Prostate gland (tissue), 2 donors: ENCODE measurements at regions not wholly inside any gene's neighbourhood (a gene's known extent, or its start where the extent isn't known, plus 50 kb on each side); places are given as distances from the start of the nearest gene placed in this dataset.

Experiments used
- DNase-seq: peaks from one replicate; pipeline ENCODE4 v3.0.0-alpha.2; 2019; ENCODE audit warnings: low spot score
- H3K27ac ChIP-seq, 2 donors: fragments of 200-600 bp; sonication (generic); 2 replicates each; pipeline ENCODE4 v1.5.1; 2017 to 2019
- H3K27me3 ChIP-seq: fragments of 200-600 bp; sonication (generic); replicated peaks from 2 replicates; pipeline ENCODE4 v1.5.1; 2019; ENCODE audit not compliant: insufficient read depth
- H3K36me3 ChIP-seq, 2 donors: fragments of 200-600 bp; sonication (generic); 1 replicate in 1 of 2; 2 replicates in 1 of 2; pipeline versions ENCODE4 v1.5.1 to v1.8.1; 2017 to 2019
- H3K4me1 ChIP-seq: fragments of 200-600 bp; sonication (generic); replicated peaks from 2 replicates; pipeline ENCODE4 v1.5.1; 2019
- H3K4me3 ChIP-seq, 2 donors: fragments of 200-600 bp; sonication (generic); 2 replicates each; pipeline ENCODE4 v1.5.1; 2017 to 2019
- H3K9me3 ChIP-seq: fragments of 200-600 bp; sonication (generic); 2 replicates; pipeline ENCODE4 v1.5.1; 2017
- POLR2A ChIP-seq: fragments of 450-650 bp; IDR thresholded peaks from one replicate; pipeline ENCODE4 v1.6.1; 2016; ENCODE audit warnings: antibody characterized with exemption, mild to moderate bottlenecking
- POLR2AphosphoS5 ChIP-seq: sonication (generic); formaldehyde crosslinking; IDR thresholded peaks from one replicate; pipeline ENCODE4 v1.6.1; 2017; ENCODE audit warnings: antibody characterized with exemption
- WGBS: methylation state at CpG from one replicate; pipeline ENCODE4 v1.1.5; 2018; 5-methylcytosine and 5-hydroxymethylcytosine counted together
- intact Hi-C: fragments of 100-400 bp; cut with DNase I; formaldehyde crosslinking; loops from one replicate; pipeline ENCODE4 v1.14.2; 2022
- TF ChIP-seq, protein P1 (sequence below), 4 experiments: fragments of 200-600 bp in 2 of 4; fragments of 450-650 bp in 2 of 4; sonication (generic) in 2 of 4; IDR thresholded peaks; 1 replicate in 3 of 4; 2 replicates in 1 of 4; pipeline ENCODE4 v1.5.1; 2016 to 2019; ENCODE audit warnings: antibody characterized with exemption in 4 of 4, mild to moderate bottlenecking in 2 of 4, moderate library complexity in 2 of 4

DNA sequence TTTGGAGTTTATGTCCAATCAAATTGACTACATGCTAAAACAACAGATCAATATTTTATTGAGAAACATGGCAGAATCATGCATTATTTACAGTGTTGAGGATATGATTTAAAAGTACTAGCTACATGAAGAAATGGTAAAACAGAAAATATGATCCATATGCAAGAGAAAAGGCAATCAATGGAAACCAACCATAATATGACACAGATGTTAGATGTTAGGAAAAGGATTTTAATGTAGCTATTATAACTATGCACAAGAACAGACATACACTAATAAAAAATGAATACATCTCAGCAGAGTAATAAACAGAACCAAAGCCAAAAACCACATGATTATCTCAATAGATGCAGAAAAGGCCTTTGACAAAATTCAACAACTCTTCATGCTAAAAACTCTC is 166.2 kb upstream of the CACNA2D1 start:
- Histone ChIP-seq H3K27me3 (no peaks in the 10 kb centered on the region), H3K4me1 (no peaks in the 10 kb centered on the region), H3K4me3 (no peak overlapping the region), H3K9me3 (no peaks in the 10 kb centered on the region), H3K36me3 (no peaks in the 10 kb centered on the region), H3K27ac (no peak overlapping the region)
- DNase-seq = no peak
- intact Hi-C loops = no loop called here
- TF ChIP-seq POLR2AphosphoS5 (no peak), POLR2A (no peak)
- TF ChIP-seq, protein P1, sequence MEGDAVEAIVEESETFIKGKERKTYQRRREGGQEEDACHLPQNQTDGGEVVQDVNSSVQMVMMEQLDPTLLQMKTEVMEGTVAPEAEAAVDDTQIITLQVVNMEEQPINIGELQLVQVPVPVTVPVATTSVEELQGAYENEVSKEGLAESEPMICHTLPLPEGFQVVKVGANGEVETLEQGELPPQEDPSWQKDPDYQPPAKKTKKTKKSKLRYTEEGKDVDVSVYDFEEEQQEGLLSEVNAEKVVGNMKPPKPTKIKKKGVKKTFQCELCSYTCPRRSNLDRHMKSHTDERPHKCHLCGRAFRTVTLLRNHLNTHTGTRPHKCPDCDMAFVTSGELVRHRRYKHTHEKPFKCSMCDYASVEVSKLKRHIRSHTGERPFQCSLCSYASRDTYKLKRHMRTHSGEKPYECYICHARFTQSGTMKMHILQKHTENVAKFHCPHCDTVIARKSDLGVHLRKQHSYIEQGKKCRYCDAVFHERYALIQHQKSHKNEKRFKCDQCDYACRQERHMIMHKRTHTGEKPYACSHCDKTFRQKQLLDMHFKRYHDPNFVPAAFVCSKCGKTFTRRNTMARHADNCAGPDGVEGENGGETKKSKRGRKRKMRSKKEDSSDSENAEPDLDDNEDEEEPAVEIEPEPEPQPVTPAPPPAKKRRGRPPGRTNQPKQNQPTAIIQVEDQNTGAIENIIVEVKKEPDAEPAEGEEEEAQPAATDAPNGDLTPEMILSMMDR (IDR thresholded peaks at IDR 0.05) = no peak

DNA sequence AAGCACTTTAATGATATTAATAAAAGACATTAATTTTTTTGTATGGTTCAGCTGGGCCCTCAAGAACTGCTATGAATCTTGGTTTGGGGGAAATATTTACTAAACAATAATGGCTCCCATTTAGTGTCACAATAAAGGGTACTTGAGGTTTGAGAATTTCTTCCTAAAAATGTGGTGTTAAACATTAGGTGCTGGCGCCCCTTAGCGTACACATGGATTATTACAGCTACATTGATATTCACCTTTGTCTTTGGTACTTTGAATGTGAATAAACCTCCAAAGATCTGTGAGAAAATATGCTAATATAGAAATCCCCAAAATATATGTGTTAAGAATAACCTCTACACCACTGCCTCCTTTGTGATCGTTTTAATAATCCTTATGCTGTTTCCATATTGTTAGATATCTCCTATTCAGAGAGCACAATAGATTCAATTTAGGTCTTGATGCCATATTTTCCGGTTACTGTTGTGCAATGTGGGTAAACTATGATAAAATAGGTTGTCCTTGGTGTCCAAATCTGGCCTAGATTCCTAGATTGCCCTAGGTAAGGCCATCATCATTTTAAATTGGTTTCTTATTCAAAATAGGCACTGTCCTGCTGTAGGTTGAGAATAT is 161.8 kb upstream of the CACNA2D1 start:
- no peak overlapping the region for H3K27ac ChIP-seq
- 30% methylated on average over 4 of the region's 4 CpGs for WGBS

DNA sequence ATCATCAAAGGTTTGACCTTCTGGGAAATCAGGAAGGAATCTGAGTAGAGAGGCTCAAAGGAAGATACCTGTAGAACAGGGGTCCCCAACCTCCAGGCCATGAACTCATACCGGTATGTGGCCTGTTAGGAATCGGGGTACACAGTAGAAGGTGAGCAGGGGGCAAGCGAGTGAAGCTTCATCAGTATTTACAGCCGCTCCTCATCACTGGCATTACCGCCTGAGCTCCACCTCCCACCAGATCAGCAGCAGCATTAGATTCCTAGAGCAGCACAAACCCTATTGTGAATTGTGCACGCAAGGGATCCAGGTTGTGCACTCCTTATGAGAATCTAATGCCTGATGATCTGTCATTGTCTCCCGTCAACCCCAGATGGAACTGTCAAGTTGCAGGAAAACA is 158.5 kb upstream of the CACNA2D1 start:
- DNase-seq = no peak
- Histone ChIP-seq H3K9me3 (no peaks in the 10 kb centered on the region), H3K27me3 (no peaks in the 10 kb centered on the region), H3K4me3 (no peak overlapping the region), H3K27ac (no peak overlapping the region), H3K36me3 (no peaks in the 10 kb centered on the region), H3K4me1 (no peaks in the 10 kb centered on the region)
- TF ChIP-seq POLR2A (no peak), POLR2AphosphoS5 (no peak)
- TF ChIP-seq, protein P1 (IDR thresholded peaks at IDR 0.05) = no peak
- WGBS = 94% methylated on average over 7 of the region's 7 CpGs
- intact Hi-C loops = no loop called here

More for the DNA sequence above, 161.8 kb upstream of the CACNA2D1 start:
- Histone ChIP-seq H3K27me3 (no peaks in the 10 kb centered on the region), H3K4me3 (no peak overlapping the region), H3K4me1 (no peaks in the 10 kb centered on the region), H3K9me3 (no peaks in the 10 kb centered on the region), H3K36me3 (no peaks in the 10 kb centered on the region)
- TF ChIP-seq, protein P1 (IDR thresholded peaks at IDR 0.05) = peak; percentile 34 to 61 (median 46)
- no peak for TF ChIP-seq POLR2AphosphoS5
- TF ChIP-seq POLR2A = no peak
- no peak for DNase-seq
- intact Hi-C loops = no loop called here

DNA sequence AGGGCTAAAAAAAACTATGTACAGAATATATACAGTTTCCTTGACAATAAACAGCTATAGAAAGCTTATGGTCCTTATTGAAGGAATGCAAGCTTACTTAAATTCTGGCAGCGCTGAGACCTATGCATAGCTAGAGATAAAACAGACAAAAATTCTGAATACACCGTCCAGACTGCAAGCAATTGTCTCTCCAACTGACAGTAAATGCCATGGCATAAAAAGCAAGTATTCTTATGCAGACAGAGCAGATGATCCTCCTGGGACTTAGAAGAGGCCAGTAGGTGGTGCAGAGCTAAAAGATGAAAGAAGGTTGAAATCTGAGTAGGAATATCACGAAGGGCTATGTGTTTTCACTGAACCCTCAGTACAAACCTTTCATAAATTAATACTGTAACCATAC is 157.0 kb upstream of the CACNA2D1 start:
- intact Hi-C loops = no loop called here

GRCh38 chr7:82599895-82600294 is 156.3 kb upstream of the CACNA2D1 start:
- intact Hi-C loops = no loop called here
- TF ChIP-seq POLR2A = no peak

More for the DNA sequence above, 157.0 kb upstream of the CACNA2D1 start:
- no peaks in the 10 kb centered on the region for H3K9me3 ChIP-seq
- no peaks in the 10 kb centered on the region for H3K36me3 ChIP-seq
- no peak for TF ChIP-seq POLR2AphosphoS5
- TF ChIP-seq, protein P1 (IDR thresholded peaks at IDR 0.05) = no peak
- TF ChIP-seq POLR2A = no peak
- no peak overlapping the region for H3K27ac ChIP-seq
- WGBS = 23% methylated on average over 3 of the region's 3 CpGs
- DNase-seq = no peak
- no peak overlapping the region for H3K4me3 ChIP-seq
- H3K4me1 ChIP-seq = no peaks in the 10 kb centered on the region
- no peaks in the 10 kb centered on the region for H3K27me3 ChIP-seq

More at GRCh38 chr7:82599895-82600294, 156.3 kb upstream of the CACNA2D1 start:
- Histone ChIP-seq H3K36me3 (no peaks in the 10 kb centered on the region), H3K9me3 (no peaks in the 10 kb centered on the region), H3K27ac (no peak overlapping the region), H3K27me3 (no peaks in the 10 kb centered on the region), H3K4me1 (no peaks in the 10 kb centered on the region), H3K4me3 (no peak overlapping the region)
- DNase-seq = no peak
